Liver (tissue), 8 donors: ENCODE measurements at regions not wholly inside any gene's neighbourhood (a gene's known extent, or its start where the extent isn't known, plus 50 kb on each side); places are given as distances from the start of the nearest gene placed in this dataset.

Experiments used
- DNase-seq: peaks from one replicate; pipeline ENCODE4 v3.0.0-alpha.2; 2017; ENCODE audit warnings: low spot score
- H3K27ac ChIP-seq, 2 donors: one replicate each; pipeline ENCODE4 v1.7.0; 2013; ENCODE audit warnings: inconsistent platforms in 2 of 2, low read length in 2 of 2, control low read depth in 1 of 2, low read depth in 1 of 2, mild to moderate bottlenecking in 1 of 2
- H3K27me3 ChIP-seq, 4 donors: one replicate each; pipeline versions ENCODE4 v1.6.1 to v1.7.0; 2013; ENCODE audit warnings: low read length in 3 of 4, inconsistent platforms in 1 of 4, mild to moderate bottlenecking in 1 of 4, moderate library complexity in 1 of 4; ENCODE audit not compliant: control insufficient read depth in 4 of 4, insufficient read depth in 4 of 4
- H3K36me3 ChIP-seq, 4 donors: one replicate each; pipeline versions ENCODE4 v1.6.1 to v1.7.0; 2013; ENCODE audit warnings: low read length in 3 of 4, mild to moderate bottlenecking in 3 of 4, low read depth in 1 of 4, moderate library complexity in 1 of 4; ENCODE audit not compliant: control insufficient read depth in 4 of 4, insufficient read depth in 3 of 4
- H3K4me1 ChIP-seq, 4 donors: one replicate each; pipeline versions ENCODE4 v1.6.1 to v1.7.0; 2013; ENCODE audit warnings: low read length in 3 of 4, mild to moderate bottlenecking in 3 of 4, moderate library complexity in 1 of 4; ENCODE audit not compliant: control insufficient read depth in 4 of 4, insufficient read depth in 4 of 4
- H3K4me3 ChIP-seq, 3 donors: one replicate each; pipeline versions ENCODE4 v1.6.1 to v1.7.0; 2013; ENCODE audit warnings: low read length in 3 of 3, control low read depth in 1 of 3, low read depth in 1 of 3, mild to moderate bottlenecking in 1 of 3
- H3K9ac ChIP-seq, 2 donors: one replicate each; pipeline ENCODE4 v1.7.0; 2013; ENCODE audit warnings: low read length in 2 of 2, mild to moderate bottlenecking in 2 of 2, moderate library complexity in 2 of 2, control low read depth in 1 of 2, low read depth in 1 of 2
- H3K9me3 ChIP-seq, 4 donors: one replicate each; pipeline versions ENCODE4 v1.6.1 to v1.7.0; 2013; ENCODE audit warnings: low read length in 3 of 4; ENCODE audit not compliant: control insufficient read depth in 4 of 4
- EGR1 ChIP-seq, 2 donors: IDR thresholded peaks; 2 replicates each; pipeline ENCODE4 v1.6.1; 2016 to 2018; ENCODE audit warnings: antibody characterized with exemption in 2 of 2, low read depth in 2 of 2
- FOXA1 ChIP-seq: IDR thresholded peaks from 2 replicates; pipeline ENCODE4 v1.6.1; 2016; ENCODE audit warnings: antibody characterized with exemption
- GABPA ChIP-seq, 2 donors: IDR thresholded peaks in 1 of 2; conservative IDR thresholded peaks in 1 of 2; 2 replicates each; pipeline ENCODE4 v1.6.1; 2016; ENCODE audit warnings: antibody characterized with exemption in 2 of 2, mild to moderate bottlenecking in 1 of 2, moderate library complexity in 1 of 2
- HNF4A ChIP-seq, 2 donors: conservative IDR thresholded peaks; 2 replicates each; pipeline ENCODE4 v1.6.1; 2016; ENCODE audit warnings: antibody characterized with exemption in 2 of 2, mild to moderate bottlenecking in 2 of 2
- HNF4G ChIP-seq: IDR thresholded peaks from 2 replicates; pipeline ENCODE4 v1.6.1; 2016; ENCODE audit warnings: antibody characterized with exemption
- MAX ChIP-seq: IDR thresholded peaks from 2 replicates; pipeline ENCODE4 v1.6.1; 2016; ENCODE audit warnings: antibody characterized with exemption
- NR2F2 ChIP-seq: IDR thresholded peaks from 2 replicates; pipeline ENCODE4 v1.6.1; 2016; ENCODE audit warnings: antibody characterized with exemption
- RAD21 ChIP-seq, 2 donors: IDR thresholded peaks; 2 replicates each; pipeline ENCODE4 v1.6.1; 2016; ENCODE audit warnings: antibody characterized with exemption in 2 of 2, mild to moderate bottlenecking in 2 of 2
- SP1 ChIP-seq: IDR thresholded peaks from 2 replicates; pipeline ENCODE4 v1.6.1; 2018; ENCODE audit warnings: antibody characterized with exemption, mild to moderate bottlenecking
- WGBS: extraction: QIAGEN DNeasy Blood & Tissue Kit; methylation state at CpG from one replicate; pipeline ENCODE4 v1.1.7; 2013; 5-methylcytosine and 5-hydroxymethylcytosine counted together
- TF ChIP-seq, protein P1 (sequence below): fragments of 150-350 bp; IDR thresholded peaks from 2 replicates; pipeline ENCODE4 v1.5.1; 2017; ENCODE audit warnings: improper control_type of control experiment, low read depth, low read length; ENCODE audit not compliant: missing input control
- TF ChIP-seq, protein P2 (sequence below): IDR thresholded peaks from 2 replicates; pipeline ENCODE4 v1.6.1; 2016; ENCODE audit warnings: antibody characterized with exemption
- donor health status: healthy.
- donor health status: healthy.
- donor health status: healthy.
- donor health status: healthy.
- donor health status: healthy.

GRCh38 chr6:44630125-44631028 is 242.9 kb downstream of the CDC5L start:
- H3K27ac ChIP-seq, result no peak overlapping the region
- H3K9ac ChIP-seq, result no peak overlapping the region
- WGBS, result 25% methylated on average over 10 of the region's 10 CpGs
- H3K4me3 ChIP-seq, result no peak overlapping the region
- H3K9me3 ChIP-seq, result no peaks in the 10 kb centered on the region
- DNase-seq, result no peak
- no peaks in the 10 kb centered on the region for H3K4me1 ChIP-seq
- peak; percentile 46 to 76 for TF ChIP-seq RAD21 (IDR thresholded peaks at IDR 0.05)
- TF ChIP-seq, protein P1, sequence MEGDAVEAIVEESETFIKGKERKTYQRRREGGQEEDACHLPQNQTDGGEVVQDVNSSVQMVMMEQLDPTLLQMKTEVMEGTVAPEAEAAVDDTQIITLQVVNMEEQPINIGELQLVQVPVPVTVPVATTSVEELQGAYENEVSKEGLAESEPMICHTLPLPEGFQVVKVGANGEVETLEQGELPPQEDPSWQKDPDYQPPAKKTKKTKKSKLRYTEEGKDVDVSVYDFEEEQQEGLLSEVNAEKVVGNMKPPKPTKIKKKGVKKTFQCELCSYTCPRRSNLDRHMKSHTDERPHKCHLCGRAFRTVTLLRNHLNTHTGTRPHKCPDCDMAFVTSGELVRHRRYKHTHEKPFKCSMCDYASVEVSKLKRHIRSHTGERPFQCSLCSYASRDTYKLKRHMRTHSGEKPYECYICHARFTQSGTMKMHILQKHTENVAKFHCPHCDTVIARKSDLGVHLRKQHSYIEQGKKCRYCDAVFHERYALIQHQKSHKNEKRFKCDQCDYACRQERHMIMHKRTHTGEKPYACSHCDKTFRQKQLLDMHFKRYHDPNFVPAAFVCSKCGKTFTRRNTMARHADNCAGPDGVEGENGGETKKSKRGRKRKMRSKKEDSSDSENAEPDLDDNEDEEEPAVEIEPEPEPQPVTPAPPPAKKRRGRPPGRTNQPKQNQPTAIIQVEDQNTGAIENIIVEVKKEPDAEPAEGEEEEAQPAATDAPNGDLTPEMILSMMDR, result peak; percentile 25
- no peak for TF ChIP-seq SP1
- H3K36me3 ChIP-seq, result no peaks in the 10 kb centered on the region
- peaks cover 0 to 3% (median 0%) of the 10 kb centered on the region in 4 donors for H3K27me3 ChIP-seq

DNA sequence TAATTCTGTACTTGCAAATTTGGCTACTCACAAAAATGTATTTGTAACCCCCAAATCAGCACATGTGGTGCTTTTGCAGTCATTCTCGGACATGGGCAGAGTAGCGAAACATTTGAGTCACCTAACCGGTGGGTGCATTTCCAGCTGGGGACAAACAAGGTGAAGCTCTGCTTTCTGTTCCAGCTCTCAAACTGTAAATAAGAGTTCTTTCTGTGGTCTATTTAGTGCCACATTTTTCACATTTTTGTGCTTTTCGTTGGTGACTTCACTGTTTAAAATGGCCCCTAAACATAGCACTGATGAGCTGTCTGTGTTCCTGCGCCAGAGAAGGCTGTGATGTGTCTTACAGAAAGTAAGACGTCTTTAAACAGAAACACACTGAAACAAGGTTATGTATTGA is 244.5 kb downstream of the CDC5L start:
- WGBS, result 57% methylated on average over 6 of the region's 6 CpGs
- H3K36me3 ChIP-seq, result no peaks in the 10 kb centered on the region
- H3K9me3 ChIP-seq, result no peaks in the 10 kb centered on the region
- no peak overlapping the region for H3K9ac ChIP-seq
- H3K27me3 ChIP-seq, result peaks cover 0 to 3% (median 0%) of the 10 kb centered on the region in 4 donors
- no peak overlapping the region for H3K27ac ChIP-seq
- H3K4me3 ChIP-seq, result no peak overlapping the region
- TF ChIP-seq, protein P2, sequence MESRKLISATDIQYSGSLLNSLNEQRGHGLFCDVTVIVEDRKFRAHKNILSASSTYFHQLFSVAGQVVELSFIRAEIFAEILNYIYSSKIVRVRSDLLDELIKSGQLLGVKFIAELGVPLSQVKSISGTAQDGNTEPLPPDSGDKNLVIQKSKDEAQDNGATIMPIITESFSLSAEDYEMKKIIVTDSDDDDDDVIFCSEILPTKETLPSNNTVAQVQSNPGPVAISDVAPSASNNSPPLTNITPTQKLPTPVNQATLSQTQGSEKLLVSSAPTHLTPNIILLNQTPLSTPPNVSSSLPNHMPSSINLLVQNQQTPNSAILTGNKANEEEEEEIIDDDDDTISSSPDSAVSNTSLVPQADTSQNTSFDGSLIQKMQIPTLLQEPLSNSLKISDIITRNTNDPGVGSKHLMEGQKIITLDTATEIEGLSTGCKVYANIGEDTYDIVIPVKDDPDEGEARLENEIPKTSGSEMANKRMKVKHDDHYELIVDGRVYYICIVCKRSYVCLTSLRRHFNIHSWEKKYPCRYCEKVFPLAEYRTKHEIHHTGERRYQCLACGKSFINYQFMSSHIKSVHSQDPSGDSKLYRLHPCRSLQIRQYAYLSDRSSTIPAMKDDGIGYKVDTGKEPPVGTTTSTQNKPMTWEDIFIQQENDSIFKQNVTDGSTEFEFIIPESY, result no peak
- TF ChIP-seq NR2F2 (no peak), HNF4G (no peak), SP1 (no peak), FOXA1 (no peak), MAX (no peak), HNF4A (conservative IDR thresholded peaks at IDR 0.05) (no peak), EGR1 (IDR thresholded peaks at IDR 0.05; ENCODE audit: low read depth in 2 of 2) (no peak), GABPA (IDR thresholded peaks at IDR 0.05 in 1 of 2, conservative IDR thresholded peaks at IDR 0.05 in 1 of 2) (no peak)
- TF ChIP-seq, protein P1, result no peak
- H3K4me1 ChIP-seq, result no peaks in the 10 kb centered on the region
- no peak for DNase-seq
